H1 (cell line): ENCODE measurements at regions not wholly inside any gene's neighbourhood (a gene's known extent, or its start where the extent isn't known, plus 50 kb on each side); places are given as distances from the start of the nearest gene placed in this dataset.

Source experiments
- EZH2 ChIP-seq: fragments of 200-600 bp; sonication (generic); IDR thresholded peaks from 2 replicates; pipeline ENCODE4 v1.7.1; 2012; ENCODE audit warnings: low read depth, mild to moderate bottlenecking, moderate library complexity, low read length, inconsistent platforms; ENCODE audit not compliant: severe bottlenecking
- POLR2A ChIP-seq, 2 experiments: IDR thresholded peaks; 1 replicate in 1 of 2; 2 replicates in 1 of 2; pipeline ENCODE4 v1.6.1; 2011; ENCODE audit warnings: low read depth in 2 of 2, low read length in 2 of 2, mild to moderate bottlenecking in 2 of 2; ENCODE audit errors: control extremely low read depth in 1 of 2
- TF ChIP-seq, protein P1 (sequence below), 3 experiments: IDR thresholded peaks; 1 replicate in 2 of 3; 2 replicates in 1 of 3; pipeline versions ENCODE4 v1.5.1 to v1.6.1; 2011; ENCODE audit warnings: low read length in 3 of 3, mild to moderate bottlenecking in 3 of 3, inconsistent platforms in 2 of 3, low read depth in 1 of 3, moderate library complexity in 1 of 3; ENCODE audit not compliant: insufficient read depth in 1 of 3; ENCODE audit errors: control extremely low read depth in 1 of 3

DNA sequence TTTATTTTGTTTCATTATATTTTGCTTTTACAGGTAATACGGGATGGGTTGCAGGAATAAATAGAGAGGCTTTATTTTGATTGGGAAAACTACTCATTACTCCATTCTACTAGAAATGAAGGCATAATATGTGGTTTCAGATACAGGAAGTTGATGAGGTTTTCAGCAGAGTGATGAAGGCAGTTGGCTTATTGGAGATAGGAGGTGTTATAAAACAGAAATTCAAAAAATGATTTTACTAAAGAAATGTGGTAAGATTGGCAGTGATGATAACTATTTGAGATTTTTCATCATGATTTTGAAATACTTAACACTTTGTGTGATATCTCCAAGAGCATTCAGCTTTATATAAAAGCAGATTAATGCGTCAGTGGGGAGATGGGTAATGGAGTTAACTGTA lies 1445.7 kb upstream of the CADM2 start:
- TF ChIP-seq EZH2 (no peak), POLR2A (IDR thresholded peaks at IDR 0.05; ENCODE audit: control extremely low read depth in 1 of 2, low read depth in 2 of 2, low read length in 2 of 2) (no peak)
- TF ChIP-seq, protein P1, sequence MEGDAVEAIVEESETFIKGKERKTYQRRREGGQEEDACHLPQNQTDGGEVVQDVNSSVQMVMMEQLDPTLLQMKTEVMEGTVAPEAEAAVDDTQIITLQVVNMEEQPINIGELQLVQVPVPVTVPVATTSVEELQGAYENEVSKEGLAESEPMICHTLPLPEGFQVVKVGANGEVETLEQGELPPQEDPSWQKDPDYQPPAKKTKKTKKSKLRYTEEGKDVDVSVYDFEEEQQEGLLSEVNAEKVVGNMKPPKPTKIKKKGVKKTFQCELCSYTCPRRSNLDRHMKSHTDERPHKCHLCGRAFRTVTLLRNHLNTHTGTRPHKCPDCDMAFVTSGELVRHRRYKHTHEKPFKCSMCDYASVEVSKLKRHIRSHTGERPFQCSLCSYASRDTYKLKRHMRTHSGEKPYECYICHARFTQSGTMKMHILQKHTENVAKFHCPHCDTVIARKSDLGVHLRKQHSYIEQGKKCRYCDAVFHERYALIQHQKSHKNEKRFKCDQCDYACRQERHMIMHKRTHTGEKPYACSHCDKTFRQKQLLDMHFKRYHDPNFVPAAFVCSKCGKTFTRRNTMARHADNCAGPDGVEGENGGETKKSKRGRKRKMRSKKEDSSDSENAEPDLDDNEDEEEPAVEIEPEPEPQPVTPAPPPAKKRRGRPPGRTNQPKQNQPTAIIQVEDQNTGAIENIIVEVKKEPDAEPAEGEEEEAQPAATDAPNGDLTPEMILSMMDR (IDR thresholded peaks at IDR 0.05; ENCODE audit: control extremely low read depth in 1 of 3, insufficient read depth in 1 of 3, low read depth in 1 of 3, low read length in 3 of 3) = no peak
